T-helper 2 cell treated with Interferon-gamma antibody and Interleukin-4, amounts not matched to agents 5 μg/mL and 100 μg/mL, for 36 hours (primary cell): ENCODE measurements at regions not wholly inside any gene's neighbourhood (a gene's known extent, or its start where the extent isn't known, plus 50 kb on each side); places are given as distances from the start of the nearest gene placed in this dataset.

ENCODE experiments used
- DNase-seq: peaks from one replicate; pipeline ENCODE4 v3.0.0; 2021; ENCODE audit warnings: low spot score
- H3K27ac Mint-ChIP-seq: one replicate; pipeline ENCODE4 v1.8.0; 2021; ENCODE audit warnings: mild to moderate bottlenecking, mixed read lengths
- H3K27me3 Mint-ChIP-seq: one replicate; pipeline ENCODE4 v1.8.0; 2021; ENCODE audit warnings: low read depth, mixed read lengths
- H3K36me3 Mint-ChIP-seq: one replicate; pipeline ENCODE4 v1.8.0; 2021; ENCODE audit warnings: low read depth, mixed read lengths
- H3K4me1 Mint-ChIP-seq: one replicate; pipeline ENCODE4 v1.8.0; 2021; ENCODE audit warnings: low read depth, mixed read lengths
- H3K4me3 Mint-ChIP-seq: one replicate; pipeline ENCODE4 v1.8.0; 2022; ENCODE audit warnings: mild to moderate bottlenecking, moderate library complexity, mixed read lengths
- H3K9me3 Mint-ChIP-seq: one replicate; pipeline ENCODE4 v1.8.0; 2021; ENCODE audit warnings: mixed read lengths

GRCh38 chr4:43816116-43816515 is 632.5 kb downstream of the KCTD8 start:
- H3K27ac Mint-ChIP-seq: no peak overlapping the region
- no peak overlapping the region for H3K4me3 Mint-ChIP-seq
- H3K4me1 Mint-ChIP-seq: no peaks in the 10 kb centered on the region
- no peak for DNase-seq
- H3K9me3 Mint-ChIP-seq: peaks cover 36% of the 10 kb centered on the region
- H3K27me3 Mint-ChIP-seq: no peaks in the 10 kb centered on the region
- no peaks in the 10 kb centered on the region for H3K36me3 Mint-ChIP-seq

- H3K9me3 Mint-ChIP-seq: peaks cover 40% of the 10 kb centered on the region
- no peak for DNase-seq
- H3K4me3 Mint-ChIP-seq: no peak overlapping the region
- H3K27me3 Mint-ChIP-seq: no peaks in the 10 kb centered on the region
- H3K4me1 Mint-ChIP-seq: no peaks in the 10 kb centered on the region
- H3K27ac Mint-ChIP-seq: no peak overlapping the region
- no peaks in the 10 kb centered on the region for H3K36me3 Mint-ChIP-seq
These were observed 626.0 kb downstream of the KCTD8 start for GRCh38 chr4:43822621-43823020.

- H3K9me3 Mint-ChIP-seq: peaks cover 23% of the 10 kb centered on the region
- H3K27me3 Mint-ChIP-seq: no peaks in the 10 kb centered on the region
- H3K4me3 Mint-ChIP-seq: no peak overlapping the region
- no peak overlapping the region for H3K27ac Mint-ChIP-seq
- no peaks in the 10 kb centered on the region for H3K36me3 Mint-ChIP-seq
- no peaks in the 10 kb centered on the region for H3K4me1 Mint-ChIP-seq
- DNase-seq: no peak
These were observed 612.7 kb downstream of the KCTD8 start for GRCh38 chr4:43835869-43836268.

DNA sequence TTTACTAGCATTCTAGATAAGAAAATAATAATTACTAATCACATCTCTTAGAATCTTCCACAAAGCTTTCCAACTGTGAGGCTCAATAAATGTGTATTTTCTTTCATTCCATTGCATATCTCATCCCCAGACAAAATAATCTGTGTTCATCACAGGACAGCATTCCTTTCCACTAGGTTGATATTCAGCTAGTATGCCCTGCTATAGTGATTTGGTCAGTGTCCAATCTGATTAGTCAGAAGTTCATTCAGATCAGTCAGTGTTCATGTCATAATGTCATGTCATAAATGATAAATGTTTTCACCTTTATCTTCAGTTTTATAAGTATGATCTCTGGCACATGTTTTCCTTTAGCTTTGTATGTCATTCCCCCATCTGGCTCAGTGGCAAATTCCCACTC is 611.4 kb downstream of the KCTD8 start:
- DNase-seq: no peak
- Mint-ChIP-seq H3K4me3 (no peak overlapping the region), H3K9me3 (peaks cover 16% of the 10 kb centered on the region), H3K27me3 (no peaks in the 10 kb centered on the region), H3K4me1 (no peaks in the 10 kb centered on the region), H3K27ac (no peak overlapping the region), H3K36me3 (no peaks in the 10 kb centered on the region)

- Mint-ChIP-seq H3K9me3 (peaks cover 15% of the 10 kb centered on the region), H3K4me1 (no peaks in the 10 kb centered on the region), H3K27me3 (no peaks in the 10 kb centered on the region), H3K4me3 (no peak overlapping the region), H3K27ac (no peak overlapping the region), H3K36me3 (no peaks in the 10 kb centered on the region)
- DNase-seq: no peak
These were observed 611.0 kb downstream of the KCTD8 start for GRCh38 chr4:43837604-43838003.

DNA sequence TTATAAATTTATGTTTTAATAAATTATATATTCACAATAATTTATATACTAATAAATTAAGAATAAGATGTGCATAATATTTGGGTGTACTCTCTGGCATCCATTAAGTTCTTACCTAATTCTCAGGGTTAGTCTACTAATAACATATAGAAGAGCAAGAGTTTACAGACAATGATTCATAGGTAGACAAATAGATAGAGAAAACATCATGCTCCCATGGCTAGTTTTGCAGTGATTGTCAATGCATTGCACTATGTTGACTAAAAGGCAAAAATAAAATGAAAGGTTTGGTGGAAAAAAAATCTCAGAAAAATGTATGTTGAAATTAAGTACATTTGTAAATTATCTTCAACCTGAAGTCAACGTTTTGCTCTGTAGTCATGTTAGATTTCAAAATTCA is 606.0 kb downstream of the KCTD8 start:
- no peaks in the 10 kb centered on the region for H3K36me3 Mint-ChIP-seq
- no peak overlapping the region for H3K27ac Mint-ChIP-seq
- no peak for DNase-seq
- no peaks in the 10 kb centered on the region for H3K27me3 Mint-ChIP-seq
- H3K9me3 Mint-ChIP-seq: peaks cover 14% of the 10 kb centered on the region
- no peaks in the 10 kb centered on the region for H3K4me1 Mint-ChIP-seq
- H3K4me3 Mint-ChIP-seq: no peak overlapping the region

- H3K4me1 Mint-ChIP-seq: no peaks in the 10 kb centered on the region
- no peak overlapping the region for H3K27ac Mint-ChIP-seq
- H3K36me3 Mint-ChIP-seq: no peaks in the 10 kb centered on the region
- no peak for DNase-seq
- no peak overlapping the region for H3K4me3 Mint-ChIP-seq
- H3K9me3 Mint-ChIP-seq: peaks cover 10% of the 10 kb centered on the region
- no peaks in the 10 kb centered on the region for H3K27me3 Mint-ChIP-seq
These were observed 605.1 kb downstream of the KCTD8 start for GRCh38 chr4:43843501-43843900.

DNA sequence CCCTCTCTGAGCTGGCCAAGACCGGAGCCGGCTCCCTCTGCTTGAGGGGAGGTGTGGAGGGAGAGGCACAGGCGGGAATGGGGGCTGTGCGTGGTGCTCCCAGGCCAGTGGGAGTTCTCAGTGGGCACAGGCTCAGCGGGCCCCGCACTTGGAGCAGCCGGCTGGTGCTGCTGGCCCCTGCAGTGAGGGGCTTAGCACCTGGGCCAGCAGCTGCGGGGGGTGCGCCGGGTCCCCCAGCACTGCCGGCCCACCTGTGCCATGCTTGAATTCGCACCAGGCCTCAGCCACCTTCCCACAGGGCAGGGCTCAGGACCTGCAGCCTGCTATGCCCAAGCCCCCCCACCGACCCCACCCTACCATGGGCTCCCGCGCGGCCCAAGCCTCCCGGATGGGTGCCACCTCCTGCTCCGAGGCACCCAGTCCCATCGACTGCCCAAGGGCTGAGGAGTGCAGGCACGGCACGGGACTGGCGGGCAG is 602.5 kb downstream of the KCTD8 start:
- no peaks in the 10 kb centered on the region for H3K36me3 Mint-ChIP-seq
- no peak overlapping the region for H3K4me3 Mint-ChIP-seq
- peaks cover 11% of the 10 kb centered on the region for H3K9me3 Mint-ChIP-seq
- DNase-seq: no peak
- no peaks in the 10 kb centered on the region for H3K4me1 Mint-ChIP-seq
- no peaks in the 10 kb centered on the region for H3K27me3 Mint-ChIP-seq
- no peak overlapping the region for H3K27ac Mint-ChIP-seq

DNA sequence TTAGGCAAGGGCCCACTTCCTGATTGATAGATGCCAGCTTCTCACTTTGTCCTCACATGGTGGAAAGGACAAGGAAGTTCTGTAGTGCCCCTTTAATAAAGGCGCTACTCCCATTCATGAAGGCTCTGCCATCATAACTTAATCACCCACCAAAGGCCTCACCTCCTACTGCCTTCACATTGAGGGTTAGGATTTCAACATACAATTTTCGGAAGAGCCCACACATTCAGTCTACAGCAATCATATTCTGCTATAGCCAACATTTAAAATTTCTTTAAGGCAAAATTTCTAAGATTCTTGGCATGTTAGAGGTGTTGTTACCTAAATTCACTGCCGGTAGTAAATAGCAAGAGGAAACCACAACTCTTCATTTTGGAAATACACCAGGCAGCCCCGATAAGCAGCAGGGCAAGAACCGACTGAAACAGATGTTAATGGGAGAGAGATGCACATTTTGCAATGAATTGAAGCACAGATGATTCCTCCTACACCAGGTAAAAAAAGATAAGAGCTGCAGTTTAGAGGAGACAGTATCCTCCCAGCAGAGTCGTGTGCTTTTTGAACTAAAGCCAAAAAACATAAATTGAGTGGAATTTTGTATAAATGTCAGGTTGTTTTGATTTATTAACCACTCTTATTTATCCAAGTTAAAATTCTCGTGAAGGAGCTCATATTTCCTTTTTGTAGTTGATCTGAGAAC is 594.9 kb downstream of the KCTD8 start:
- Mint-ChIP-seq H3K9me3 (peaks cover 40% of the 10 kb centered on the region), H3K4me3 (no peak overlapping the region), H3K27me3 (no peaks in the 10 kb centered on the region), H3K27ac (no peak overlapping the region), H3K4me1 (no peaks in the 10 kb centered on the region), H3K36me3 (no peaks in the 10 kb centered on the region)
- DNase-seq: no peak

GRCh38 chr4:43855283-43855682 is 593.3 kb downstream of the KCTD8 start:
- no peaks in the 10 kb centered on the region for H3K4me1 Mint-ChIP-seq

GRCh38 chr4:43864616-43865146 is 583.9 kb downstream of the KCTD8 start:
- Mint-ChIP-seq H3K9me3 (peaks cover 20% of the 10 kb centered on the region), H3K27ac (no peak overlapping the region), H3K36me3 (no peaks in the 10 kb centered on the region), H3K4me1 (no peaks in the 10 kb centered on the region), H3K27me3 (no peaks in the 10 kb centered on the region), H3K4me3 (no peak overlapping the region)
- DNase-seq: no peak

More at GRCh38 chr4:43855283-43855682, 593.3 kb downstream of the KCTD8 start:
- H3K9me3 Mint-ChIP-seq: peaks cover 40% of the 10 kb centered on the region
- no peak overlapping the region for H3K4me3 Mint-ChIP-seq
- H3K27ac Mint-ChIP-seq: no peak overlapping the region
- no peak for DNase-seq
- H3K36me3 Mint-ChIP-seq: no peaks in the 10 kb centered on the region
- no peaks in the 10 kb centered on the region for H3K27me3 Mint-ChIP-seq

GRCh38 chr4:43867908-43868307 is 580.7 kb downstream of the KCTD8 start:
- Mint-ChIP-seq H3K9me3 (peaks cover 25% of the 10 kb centered on the region), H3K4me1 (no peaks in the 10 kb centered on the region), H3K36me3 (no peaks in the 10 kb centered on the region), H3K27ac (no peak overlapping the region), H3K4me3 (no peak overlapping the region), H3K27me3 (no peaks in the 10 kb centered on the region)
- DNase-seq: no peak

DNA sequence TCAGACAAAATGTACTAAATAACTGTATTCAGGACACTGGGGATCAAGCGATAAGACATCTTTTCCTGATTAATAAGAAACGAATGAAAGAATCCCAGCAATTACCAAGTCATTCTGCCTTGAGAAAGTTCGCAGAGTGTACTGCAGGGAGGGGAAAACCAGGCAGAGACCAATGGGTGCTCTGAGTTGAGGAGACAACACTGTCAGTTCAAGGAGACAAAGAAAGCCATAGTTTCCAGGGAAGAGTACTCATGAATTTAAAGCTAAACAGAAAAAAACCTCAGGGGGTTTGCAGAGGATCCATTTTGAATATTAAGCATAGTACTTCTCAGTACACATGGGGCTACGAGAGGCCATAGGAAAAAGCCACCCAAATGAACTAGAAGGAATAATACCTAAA is 573.0 kb downstream of the KCTD8 start:
- H3K36me3 Mint-ChIP-seq: no peaks in the 10 kb centered on the region
- no peak for DNase-seq
- H3K4me1 Mint-ChIP-seq: no peaks in the 10 kb centered on the region
- no peak overlapping the region for H3K4me3 Mint-ChIP-seq
- H3K9me3 Mint-ChIP-seq: peaks cover 25% of the 10 kb centered on the region
- H3K27me3 Mint-ChIP-seq: no peaks in the 10 kb centered on the region
- no peak overlapping the region for H3K27ac Mint-ChIP-seq

DNA sequence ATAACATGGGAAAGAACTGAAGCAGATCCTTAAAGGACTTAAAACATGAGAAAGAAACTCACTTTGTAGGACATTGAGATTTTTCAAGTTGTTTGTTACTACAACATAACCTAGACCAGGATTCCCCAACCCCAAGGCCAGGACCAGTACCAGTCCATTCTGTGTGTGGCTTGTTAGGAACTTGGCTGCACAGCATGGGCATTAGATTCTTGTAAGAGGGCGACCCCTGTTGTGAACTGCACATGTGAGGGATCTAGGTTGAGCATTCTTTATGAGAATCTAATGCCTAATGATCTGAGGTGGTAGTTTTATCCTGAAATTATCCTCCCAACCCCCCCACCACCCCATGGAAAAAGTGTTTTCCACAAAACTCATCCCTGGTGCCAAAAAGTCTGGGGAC is 566.1 kb downstream of the KCTD8 start:
- H3K9me3 Mint-ChIP-seq: peaks cover 12% of the 10 kb centered on the region
- DNase-seq: no peak
- H3K4me3 Mint-ChIP-seq: no peak overlapping the region
- no peaks in the 10 kb centered on the region for H3K4me1 Mint-ChIP-seq
- H3K27me3 Mint-ChIP-seq: no peaks in the 10 kb centered on the region
- no peaks in the 10 kb centered on the region for H3K36me3 Mint-ChIP-seq
- H3K27ac Mint-ChIP-seq: no peak overlapping the region

- Mint-ChIP-seq H3K4me3 (no peak overlapping the region), H3K36me3 (no peaks in the 10 kb centered on the region), H3K27ac (no peak overlapping the region), H3K4me1 (no peaks in the 10 kb centered on the region), H3K27me3 (no peaks in the 10 kb centered on the region), H3K9me3 (peaks cover 20% of the 10 kb centered on the region)
- DNase-seq: no peak
These were observed 562.4 kb downstream of the KCTD8 start for GRCh38 chr4:43886196-43886595.
